ENCODE measurements at regions not wholly inside any gene's neighbourhood (a gene's known extent, or its start where the extent isn't known, plus 50 kb on each side); places are given as distances from the start of the nearest gene placed in this dataset.

DNA sequence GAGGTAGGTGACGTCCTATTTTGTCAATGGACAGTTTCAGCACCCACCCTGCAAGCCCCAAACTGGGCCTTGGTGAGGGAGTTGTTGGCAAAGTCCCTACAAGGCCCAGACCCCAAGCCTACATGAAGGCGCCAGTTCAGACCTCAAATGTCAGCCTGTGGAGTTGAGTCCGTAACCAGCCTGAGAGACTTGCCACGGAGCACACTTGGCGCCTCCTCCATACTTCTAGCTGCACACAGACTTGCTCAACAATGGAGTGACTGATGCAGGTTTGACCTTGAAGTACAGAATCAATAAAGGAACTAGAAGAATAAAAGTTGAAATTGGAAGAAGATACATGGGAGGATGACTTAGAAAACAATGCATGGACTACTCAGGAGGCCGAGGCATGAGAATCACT lies 134.3 kb downstream of the PROX1 start:
- Histone ChIP-seq H4K20me1 (ENCODE audit: insufficient read depth, low read length) (no peaks in the 10 kb centered on the region), H3K36me3 (ENCODE audit: insufficient read depth, low read length) (no peaks in the 10 kb centered on the region), H3K4me1 (ENCODE audit: insufficient read depth, low read length) (peaks cover 4% of the 10 kb centered on the region), H3K4me2 (ENCODE audit: insufficient read depth, low read length) (no peak overlapping the region), H3K9me3 (ENCODE audit: low read depth, low read length) (peaks cover 5% of the 10 kb centered on the region), H3K4me3 (ENCODE audit: insufficient read depth, low read length) (no peak overlapping the region), H3K79me2 (ENCODE audit: insufficient read depth, low read length) (no peaks in the 10 kb centered on the region), H3K27ac (ENCODE audit: low read depth, low read length) (no peak overlapping the region), H3K27me3 (ENCODE audit: insufficient read depth, low read length) (no peaks in the 10 kb centered on the region), H2AFZ (ENCODE audit: low read length) (no peak overlapping the region)
- no peak for DNase-seq (ENCODE audit: insufficient read length, low spot score, missing footprints)
- TF ChIP-seq, protein P1, sequence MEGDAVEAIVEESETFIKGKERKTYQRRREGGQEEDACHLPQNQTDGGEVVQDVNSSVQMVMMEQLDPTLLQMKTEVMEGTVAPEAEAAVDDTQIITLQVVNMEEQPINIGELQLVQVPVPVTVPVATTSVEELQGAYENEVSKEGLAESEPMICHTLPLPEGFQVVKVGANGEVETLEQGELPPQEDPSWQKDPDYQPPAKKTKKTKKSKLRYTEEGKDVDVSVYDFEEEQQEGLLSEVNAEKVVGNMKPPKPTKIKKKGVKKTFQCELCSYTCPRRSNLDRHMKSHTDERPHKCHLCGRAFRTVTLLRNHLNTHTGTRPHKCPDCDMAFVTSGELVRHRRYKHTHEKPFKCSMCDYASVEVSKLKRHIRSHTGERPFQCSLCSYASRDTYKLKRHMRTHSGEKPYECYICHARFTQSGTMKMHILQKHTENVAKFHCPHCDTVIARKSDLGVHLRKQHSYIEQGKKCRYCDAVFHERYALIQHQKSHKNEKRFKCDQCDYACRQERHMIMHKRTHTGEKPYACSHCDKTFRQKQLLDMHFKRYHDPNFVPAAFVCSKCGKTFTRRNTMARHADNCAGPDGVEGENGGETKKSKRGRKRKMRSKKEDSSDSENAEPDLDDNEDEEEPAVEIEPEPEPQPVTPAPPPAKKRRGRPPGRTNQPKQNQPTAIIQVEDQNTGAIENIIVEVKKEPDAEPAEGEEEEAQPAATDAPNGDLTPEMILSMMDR (IDR thresholded peaks at IDR 0.05; ENCODE audit: extremely low read depth, low read depth, low read length), result no peak

DNA sequence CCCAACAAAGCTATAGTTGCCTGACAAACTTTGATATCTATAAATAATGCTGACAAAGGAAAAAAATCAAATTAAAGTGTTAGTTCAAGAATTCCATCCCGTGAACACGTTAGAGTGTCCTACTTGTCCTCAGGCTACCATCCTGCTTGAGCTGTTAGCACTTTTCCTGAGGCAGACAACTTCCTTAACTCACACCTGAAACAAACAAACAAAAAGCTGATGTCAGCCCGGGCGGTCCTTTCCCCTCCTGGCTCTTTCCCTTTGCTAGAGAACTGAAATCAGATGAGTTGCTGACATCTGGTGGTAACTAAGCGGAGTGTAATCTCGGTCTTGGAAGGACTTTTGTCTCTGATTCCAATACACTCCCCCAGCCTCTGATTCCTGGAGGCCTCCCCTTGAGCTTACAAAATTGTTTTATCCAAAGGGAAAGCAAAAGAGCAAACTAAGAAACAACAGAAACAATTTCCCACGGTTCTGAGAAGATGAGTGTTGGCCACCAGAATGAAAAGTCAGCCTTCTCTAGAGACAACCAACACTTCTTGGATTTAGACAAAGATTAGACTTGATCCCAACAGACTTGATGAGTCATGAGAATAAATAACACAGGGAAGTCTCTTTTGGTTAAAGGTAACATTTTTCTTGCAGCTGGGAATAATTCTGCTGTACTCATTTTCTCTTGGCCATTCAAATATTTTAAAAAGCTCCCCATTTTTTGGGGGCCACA lies 135.4 kb downstream of the PROX1 start:
- TF ChIP-seq, protein P1 (IDR thresholded peaks at IDR 0.05; ENCODE audit: extremely low read depth, low read depth, low read length), result peak; percentile 67
- H2AFZ ChIP-seq (ENCODE audit: low read length), result peak overlapping the region; percentile 69
- peak overlapping the region; percentile 31 for H3K4me3 ChIP-seq (ENCODE audit: insufficient read depth, low read length)
- no peaks in the 10 kb centered on the region for H4K20me1 ChIP-seq (ENCODE audit: insufficient read depth, low read length)
- no peak overlapping the region for H3K27ac ChIP-seq (ENCODE audit: low read depth, low read length)
- peak overlapping the region; percentile 71 for H3K4me2 ChIP-seq (ENCODE audit: insufficient read depth, low read length)
- no peaks in the 10 kb centered on the region for H3K79me2 ChIP-seq (ENCODE audit: insufficient read depth, low read length)
- H3K36me3 ChIP-seq (ENCODE audit: insufficient read depth, low read length), result no peaks in the 10 kb centered on the region
- peak; percentile 89 for DNase-seq (ENCODE audit: insufficient read length, low spot score, missing footprints)
- peaks cover under 1% of the 10 kb centered on the region for H3K9me3 ChIP-seq (ENCODE audit: low read depth, low read length)
- H3K4me1 ChIP-seq (ENCODE audit: insufficient read depth, low read length), result peaks cover 4% of the 10 kb centered on the region
- no peaks in the 10 kb centered on the region for H3K27me3 ChIP-seq (ENCODE audit: insufficient read depth, low read length)

DNA sequence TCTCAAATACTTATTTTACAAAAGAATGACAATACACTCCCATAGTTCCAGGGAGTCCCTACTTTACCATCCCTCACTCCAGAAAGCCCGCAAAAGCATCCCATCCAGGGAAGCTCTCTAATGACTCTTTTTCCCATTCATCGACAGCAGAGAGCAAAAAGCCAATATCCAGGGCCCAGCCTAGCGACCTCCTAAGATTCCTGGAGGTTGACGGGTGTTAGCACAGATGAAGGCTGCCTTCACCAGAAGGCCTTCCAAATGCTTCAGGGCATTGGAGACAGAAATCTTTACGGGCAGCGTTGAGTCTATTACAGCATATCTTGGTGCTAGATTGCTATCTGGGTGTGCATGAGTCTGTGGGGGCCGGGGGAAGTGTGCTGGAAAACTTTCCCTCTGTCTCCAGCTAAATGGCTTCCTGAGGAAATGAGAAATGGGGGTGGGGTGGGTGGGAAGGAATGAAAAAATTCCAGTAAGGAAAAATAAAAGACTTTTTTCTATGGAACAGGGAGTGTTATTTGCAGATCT lies 136.6 kb downstream of the PROX1 start:
- no peaks in the 10 kb centered on the region for H4K20me1 ChIP-seq (ENCODE audit: insufficient read depth, low read length)
- H3K27ac ChIP-seq (ENCODE audit: low read depth, low read length), result no peak overlapping the region
- no peak overlapping the region for H2AFZ ChIP-seq (ENCODE audit: low read length)
- no peaks in the 10 kb centered on the region for H3K36me3 ChIP-seq (ENCODE audit: insufficient read depth, low read length)
- H3K4me1 ChIP-seq (ENCODE audit: insufficient read depth, low read length), result peaks cover 4% of the 10 kb centered on the region
- no peak overlapping the region for H3K4me2 ChIP-seq (ENCODE audit: insufficient read depth, low read length)
- no peaks in the 10 kb centered on the region for H3K27me3 ChIP-seq (ENCODE audit: insufficient read depth, low read length)
- H3K79me2 ChIP-seq (ENCODE audit: insufficient read depth, low read length), result no peaks in the 10 kb centered on the region
- H3K9me3 ChIP-seq (ENCODE audit: low read depth, low read length), result no peaks in the 10 kb centered on the region
- no peak overlapping the region for H3K4me3 ChIP-seq (ENCODE audit: insufficient read depth, low read length)
- TF ChIP-seq, protein P1 (IDR thresholded peaks at IDR 0.05; ENCODE audit: extremely low read depth, low read depth, low read length), result no peak
- DNase-seq (ENCODE audit: insufficient read length, low spot score, missing footprints), result no peak

DNA sequence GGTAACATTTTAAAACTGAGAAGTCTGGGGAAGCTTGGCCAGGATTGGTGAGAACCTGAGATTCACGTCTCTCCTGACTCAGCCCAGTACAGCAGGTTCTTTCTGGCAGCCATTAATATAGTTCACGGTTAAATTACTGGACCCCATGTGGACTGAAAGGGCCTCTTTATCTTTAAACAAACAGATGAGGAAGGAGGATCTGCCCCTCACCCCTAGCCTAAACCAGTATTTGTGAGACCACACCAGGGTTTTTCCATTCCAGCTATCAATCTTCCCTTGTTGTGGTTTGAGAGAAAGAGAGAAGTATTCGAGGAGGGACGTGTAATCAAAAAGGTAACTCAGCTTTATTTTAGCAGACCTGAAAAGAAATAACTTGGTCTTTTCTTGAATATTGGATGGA lies 137.1 kb downstream of the PROX1 start:
- no peak for DNase-seq (ENCODE audit: insufficient read length, low spot score, missing footprints)
- H3K27me3 ChIP-seq (ENCODE audit: insufficient read depth, low read length), result no peaks in the 10 kb centered on the region
- H2AFZ ChIP-seq (ENCODE audit: low read length), result peak overlapping the region; percentile 9
- H3K36me3 ChIP-seq (ENCODE audit: insufficient read depth, low read length), result no peaks in the 10 kb centered on the region
- no peak overlapping the region for H3K27ac ChIP-seq (ENCODE audit: low read depth, low read length)
- H3K79me2 ChIP-seq (ENCODE audit: insufficient read depth, low read length), result no peaks in the 10 kb centered on the region
- no peak overlapping the region for H3K4me3 ChIP-seq (ENCODE audit: insufficient read depth, low read length)
- H3K4me1 ChIP-seq (ENCODE audit: insufficient read depth, low read length), result peaks cover 4% of the 10 kb centered on the region
- H3K4me2 ChIP-seq (ENCODE audit: insufficient read depth, low read length), result no peak overlapping the region
- TF ChIP-seq, protein P1 (IDR thresholded peaks at IDR 0.05; ENCODE audit: extremely low read depth, low read depth, low read length), result no peak
- H3K9me3 ChIP-seq (ENCODE audit: low read depth, low read length), result no peaks in the 10 kb centered on the region
- no peaks in the 10 kb centered on the region for H4K20me1 ChIP-seq (ENCODE audit: insufficient read depth, low read length)

Measured in osteoblast (primary cell).